Kasumi-1 (cell line): ENCODE measurements at regions not wholly inside any gene's neighbourhood (a gene's known extent, or its start where the extent isn't known, plus 50 kb on each side); places are given as distances from the start of the nearest gene placed in this dataset.
A peak's percentile ranks its signal among the peaks of the same experiment; 100 is the strongest.

ENCODE experiments used
- DNase-seq, 2 experiments: peaks; one replicate each; lab custom pipeline; 2025; lab: John Stamatoyannopoulos, UW

DNA sequence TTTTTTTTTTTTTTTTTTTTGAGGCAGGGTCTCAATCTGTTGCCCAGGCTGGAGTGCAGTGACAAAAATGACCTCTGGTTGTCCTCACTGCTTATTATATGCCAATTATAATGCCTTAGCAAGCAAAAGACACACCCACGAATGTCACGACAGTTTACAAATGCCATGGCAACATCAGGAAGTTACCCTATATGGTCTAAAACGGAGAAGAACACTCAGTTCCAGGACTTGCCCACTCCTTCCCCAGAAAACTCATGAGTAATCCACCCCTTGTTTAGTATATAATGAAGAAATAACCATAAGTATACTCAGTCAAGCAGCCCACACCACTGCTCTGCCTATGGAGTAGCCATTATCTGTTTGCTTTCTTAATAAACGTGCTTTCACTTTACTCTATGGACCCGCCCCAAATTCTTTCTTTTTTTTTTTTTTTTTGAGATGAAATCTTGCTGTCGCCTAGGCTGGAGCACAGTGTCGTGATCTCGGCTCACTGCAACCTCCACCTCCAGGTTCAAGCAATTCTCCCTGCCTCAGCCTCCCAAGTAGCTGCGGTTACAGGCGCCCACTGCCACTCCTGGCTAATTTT is 106.2 kb downstream of the SMIM20 start:
- no peak for DNase-seq

DNA sequence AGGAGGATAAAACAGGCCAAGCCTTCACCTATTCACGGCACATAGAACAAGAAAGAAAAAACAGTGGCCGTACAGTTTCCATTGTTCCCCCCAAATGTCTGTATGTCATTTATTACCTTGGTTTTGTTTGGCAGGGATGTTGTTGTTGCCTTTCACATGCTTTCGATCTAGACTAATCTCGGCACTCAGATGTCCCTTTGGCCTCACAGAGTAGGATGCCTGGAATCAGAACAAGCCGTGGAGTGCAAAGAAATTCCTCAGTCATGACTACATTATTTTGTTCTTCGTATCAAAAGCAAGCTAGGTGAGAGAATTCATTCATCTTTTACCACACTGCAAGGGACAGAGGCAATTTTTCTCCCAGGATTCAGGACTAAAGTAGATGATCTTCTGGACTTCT is 106.9 kb downstream of the SMIM20 start:
- DNase-seq = no peak

DNA sequence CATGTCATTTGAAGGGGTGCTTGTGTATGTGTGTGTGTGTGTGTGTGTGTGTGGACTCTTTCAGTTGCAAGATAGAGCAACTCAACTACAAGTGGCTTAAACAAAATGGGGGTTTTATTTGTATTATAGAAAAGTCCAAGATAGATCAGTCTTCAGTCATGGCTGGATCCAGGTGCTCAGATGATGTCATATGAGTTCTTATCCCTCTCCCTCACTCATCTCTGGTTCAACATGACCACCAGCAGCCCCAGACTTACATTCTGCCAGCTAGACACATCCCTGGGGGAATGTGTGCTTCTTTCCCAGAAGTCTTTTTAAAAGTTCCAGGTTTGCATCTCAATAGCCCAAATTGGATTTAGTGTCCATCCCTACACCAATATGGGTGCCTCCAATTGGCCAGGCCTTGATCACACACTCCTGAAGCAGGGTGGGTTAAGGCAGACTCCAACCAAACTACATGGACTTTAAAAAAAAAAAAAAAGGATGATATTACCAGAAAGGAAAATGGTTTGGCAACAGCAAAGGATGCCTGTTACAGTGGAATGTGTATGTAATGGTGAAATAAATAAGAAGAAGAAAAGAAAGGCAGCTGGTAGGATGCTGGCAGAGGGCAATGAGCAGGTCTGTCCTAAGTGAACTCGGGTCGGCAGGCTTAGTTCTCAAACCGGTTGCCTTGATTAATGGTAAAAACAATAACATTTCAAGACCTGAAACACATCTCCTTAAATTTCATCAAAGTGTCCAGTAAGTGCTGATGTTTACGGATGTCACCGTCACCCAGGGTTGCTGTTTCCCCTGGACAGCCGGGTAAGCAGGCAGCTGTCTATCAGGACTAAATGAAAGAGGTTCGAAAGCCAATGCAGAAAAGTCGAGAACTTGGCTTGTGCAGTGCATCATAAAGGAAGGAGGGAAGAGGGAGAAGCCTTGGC is 107.7 kb downstream of the SMIM20 start:
- no peak for DNase-seq

DNA sequence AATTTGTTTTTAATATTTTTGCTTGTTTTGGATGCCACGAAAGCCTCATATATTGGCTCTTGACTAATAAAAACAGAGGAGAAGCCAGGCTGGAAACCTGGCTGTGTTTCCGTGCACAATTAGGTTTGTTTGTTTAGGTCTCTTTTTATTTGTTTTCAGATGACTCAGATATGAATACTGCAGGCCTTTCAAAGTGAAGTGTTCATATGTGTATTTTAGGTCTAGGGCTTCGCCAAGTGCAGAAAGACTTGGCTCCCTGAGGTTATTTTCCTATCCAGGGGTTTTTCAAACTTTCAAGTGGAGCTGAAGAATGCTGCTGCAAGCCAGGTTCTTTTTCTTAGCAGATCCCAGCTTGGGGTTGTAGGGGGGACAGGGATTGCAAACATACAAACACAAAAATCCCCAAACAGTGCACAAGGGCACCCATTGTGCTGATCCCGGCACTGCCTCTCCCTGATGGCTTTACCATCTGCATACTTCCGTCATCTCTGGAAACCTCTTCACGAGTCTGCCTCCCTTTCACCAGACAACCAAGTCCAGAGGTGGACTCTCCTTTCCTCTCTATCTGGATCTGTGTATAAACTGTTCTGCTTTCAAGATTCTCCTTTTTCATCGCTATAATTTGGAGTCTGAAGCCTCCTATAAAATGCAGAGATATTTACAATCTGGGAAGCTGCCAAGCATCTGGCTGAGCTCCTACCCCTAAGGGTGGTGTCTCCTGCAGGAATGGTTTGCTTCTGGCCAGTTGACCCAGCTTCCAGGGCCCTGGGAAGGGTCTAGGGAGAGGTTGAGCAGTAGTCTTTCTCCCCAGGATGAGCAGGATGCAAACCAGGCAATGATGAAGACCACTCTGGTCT is 108.6 kb downstream of the SMIM20 start:
- no peak for DNase-seq

DNA sequence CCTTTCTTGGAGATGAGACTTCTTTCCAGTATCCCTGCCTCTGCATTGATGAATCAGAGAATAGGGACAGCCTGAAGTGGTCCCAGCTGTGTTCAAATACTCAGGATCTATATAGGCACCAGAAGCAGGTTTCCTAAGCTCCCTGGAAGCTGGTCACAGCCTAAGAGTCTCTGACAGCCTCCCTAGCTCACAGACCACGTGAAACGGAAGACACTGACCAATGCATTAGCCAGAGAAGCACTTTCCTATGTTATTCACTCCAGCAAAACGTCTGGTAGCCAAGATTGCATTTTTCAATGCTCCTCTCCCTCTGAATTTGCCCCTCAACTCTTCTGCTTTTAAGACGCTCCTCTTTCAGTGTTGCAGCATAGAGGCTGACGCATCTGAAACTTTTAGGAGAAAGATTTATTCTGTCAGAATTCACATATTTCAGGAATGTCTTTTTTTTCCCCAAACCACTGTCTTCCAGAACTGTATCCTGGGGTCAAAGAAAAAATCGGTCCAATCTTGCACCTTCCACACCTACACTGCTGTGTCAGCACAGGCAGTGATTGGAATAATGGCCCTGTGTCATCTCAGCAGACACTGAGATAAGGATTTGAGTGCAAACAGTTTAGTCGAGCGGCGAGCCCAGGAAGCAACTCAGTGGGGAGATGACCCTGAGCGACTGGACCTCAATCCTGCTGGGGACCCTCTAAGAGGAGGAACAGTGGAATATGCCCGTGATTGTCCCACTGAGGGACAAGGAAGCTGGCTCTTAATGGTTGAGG is 109.4 kb downstream of the SMIM20 start:
- no peak for DNase-seq

DNA sequence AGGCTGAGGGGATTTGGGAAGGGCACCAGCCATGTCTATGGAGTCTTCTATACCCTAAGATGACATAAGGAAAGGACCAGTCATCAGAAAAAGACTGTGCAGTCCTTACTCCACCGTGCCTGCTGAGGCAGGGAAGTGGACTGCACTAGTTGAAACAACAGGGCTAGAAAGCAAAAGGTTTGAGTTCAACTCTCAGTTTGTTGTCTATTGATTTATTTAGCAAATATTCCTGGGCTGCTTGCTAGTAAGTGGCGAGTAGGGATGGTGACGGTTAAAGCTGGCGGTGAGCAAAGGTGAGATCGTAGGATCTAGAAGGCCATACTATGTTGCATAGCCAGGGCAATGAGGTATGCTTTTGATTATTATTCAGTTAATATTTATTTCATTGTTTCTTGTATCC is 110.1 kb downstream of the SMIM20 start:
- no peak for DNase-seq

DNA sequence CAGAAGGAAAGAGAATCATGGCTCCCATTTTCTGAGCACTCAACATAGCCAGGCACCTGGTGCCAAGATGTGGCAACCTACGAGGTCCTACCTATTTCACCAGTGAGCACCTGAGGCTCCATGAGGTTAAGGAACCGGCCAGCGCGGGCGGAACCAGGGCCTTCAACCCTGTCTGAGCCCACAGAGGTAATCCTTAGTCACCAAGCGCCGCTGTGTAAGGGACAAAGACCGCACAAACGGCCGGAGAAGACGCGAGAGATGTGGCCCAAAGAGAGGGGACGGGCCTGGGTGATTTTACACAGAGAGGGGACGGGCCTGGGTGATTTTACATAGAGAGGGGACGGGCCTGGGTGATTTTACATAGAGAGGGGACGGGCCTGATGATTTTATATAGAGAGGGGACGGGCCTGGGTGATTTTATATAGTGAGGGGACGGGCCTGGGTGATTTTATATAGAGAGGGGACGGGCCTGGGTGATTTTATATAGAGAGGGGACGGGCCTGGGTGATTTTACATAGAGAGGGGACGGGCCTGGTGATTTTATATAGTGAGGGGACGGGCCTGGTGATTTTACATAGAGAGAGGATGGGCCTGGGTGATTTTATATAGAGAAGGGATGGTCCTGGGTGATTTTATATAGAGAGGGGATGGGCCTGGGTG is 114.2 kb downstream of the SMIM20 start:
- no peak for DNase-seq

DNA sequence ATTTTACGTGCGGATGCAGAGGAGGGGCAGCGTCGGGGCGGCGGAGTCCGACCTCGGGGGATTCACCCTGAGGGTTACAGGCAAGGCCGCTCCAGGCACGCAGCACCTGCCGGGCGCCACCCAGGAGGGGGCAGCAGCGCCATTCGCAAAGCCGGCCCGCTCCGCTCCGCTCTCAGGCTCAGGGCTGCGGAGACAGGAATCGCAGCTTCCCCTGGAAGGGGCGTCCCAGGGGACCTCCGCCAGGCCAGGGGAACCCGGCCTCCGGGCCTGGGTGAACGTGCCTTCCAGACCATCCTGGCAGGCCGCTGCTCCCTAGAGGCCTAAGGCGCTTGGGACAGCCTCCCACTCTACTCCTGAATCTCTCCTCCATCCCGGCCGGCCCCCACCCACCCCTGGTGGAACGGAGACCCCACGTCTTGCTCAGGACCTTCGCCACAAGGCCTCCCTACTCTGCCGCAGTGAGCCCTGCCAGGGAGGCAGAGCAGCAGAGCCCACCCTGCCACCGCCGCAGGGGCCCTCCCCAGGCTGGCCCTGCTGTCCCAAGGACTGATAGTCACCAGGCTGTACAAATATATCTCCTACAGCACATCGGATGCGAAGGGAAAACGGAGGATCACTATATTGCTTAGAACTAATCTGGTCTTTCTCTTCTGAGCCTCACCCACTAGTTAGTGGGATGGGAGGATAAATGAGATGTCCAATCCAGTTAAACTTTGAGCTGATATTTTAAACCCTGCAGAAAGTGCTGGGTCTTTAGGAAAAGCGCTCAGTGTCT is 115.0 kb downstream of the SMIM20 start:
- DNase-seq = peak; percentile 52 to 59

DNA sequence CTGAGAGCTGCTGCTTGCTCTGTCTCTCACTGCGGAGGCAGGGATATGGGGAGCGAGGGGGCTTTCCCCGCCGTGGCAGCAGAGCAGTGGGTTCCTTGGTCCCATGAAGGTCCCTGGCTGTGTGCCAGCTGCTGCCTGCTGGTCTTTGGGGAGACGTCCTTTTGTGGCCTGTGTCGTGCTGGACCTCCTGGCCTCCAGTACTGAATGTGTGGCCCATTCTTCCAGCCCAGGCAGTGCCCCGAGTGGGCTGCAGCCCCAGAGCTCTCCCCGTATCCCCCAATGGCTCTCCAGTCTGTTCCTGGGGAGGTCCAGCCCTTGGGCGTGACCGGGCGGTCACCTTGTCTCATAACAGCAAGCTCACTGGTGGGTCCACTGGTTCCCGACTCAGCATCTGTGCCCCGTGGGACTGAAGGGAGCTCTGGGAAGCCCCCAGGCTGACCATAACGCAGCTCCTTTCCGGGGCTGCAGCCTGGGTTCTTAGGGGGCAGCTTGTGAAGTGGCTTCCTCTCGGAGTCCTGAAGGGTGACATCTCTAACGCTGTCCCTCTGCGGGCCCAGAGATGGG is 115.6 kb downstream of the SMIM20 start:
- DNase-seq = no peak

DNA sequence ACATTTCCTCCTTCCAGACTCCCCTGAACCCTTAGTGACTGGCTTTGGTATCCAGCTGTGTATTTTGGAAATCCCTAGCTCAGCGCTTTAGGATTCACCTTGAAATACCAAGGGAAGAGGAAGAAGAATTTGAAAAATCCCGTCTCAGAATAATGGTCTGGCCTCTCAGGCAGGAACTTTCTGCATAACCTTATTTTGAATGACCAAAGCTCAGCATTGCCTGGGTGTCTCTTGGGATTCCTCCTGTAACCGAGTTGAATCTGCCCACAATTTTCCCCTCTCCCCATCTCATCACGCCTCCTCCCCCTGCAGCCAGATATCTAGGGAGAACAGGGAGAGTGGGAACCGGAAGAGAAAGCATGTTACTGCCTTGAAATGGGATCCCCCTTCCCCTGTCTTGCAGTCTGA is 116.2 kb downstream of the SMIM20 start:
- DNase-seq = no peak

DNA sequence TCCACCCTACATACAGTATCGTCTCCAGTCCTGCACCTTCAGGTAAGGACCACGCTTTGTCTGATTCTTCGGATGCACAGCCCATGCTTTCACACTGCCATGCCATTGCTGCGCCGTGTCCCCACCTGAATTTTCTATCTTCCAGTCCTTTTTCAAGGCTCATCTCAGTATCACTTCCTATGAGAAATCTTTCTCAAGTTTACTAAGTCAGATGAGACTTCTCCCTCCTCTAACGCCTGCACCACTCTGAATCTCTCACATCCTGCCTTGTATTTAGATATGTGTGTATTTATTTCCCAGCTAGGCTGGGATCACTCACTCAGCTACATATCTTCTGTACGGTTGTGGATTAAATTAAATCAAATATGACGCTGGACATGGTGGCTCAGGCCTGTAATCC is 116.8 kb downstream of the SMIM20 start:
- no peak for DNase-seq

DNA sequence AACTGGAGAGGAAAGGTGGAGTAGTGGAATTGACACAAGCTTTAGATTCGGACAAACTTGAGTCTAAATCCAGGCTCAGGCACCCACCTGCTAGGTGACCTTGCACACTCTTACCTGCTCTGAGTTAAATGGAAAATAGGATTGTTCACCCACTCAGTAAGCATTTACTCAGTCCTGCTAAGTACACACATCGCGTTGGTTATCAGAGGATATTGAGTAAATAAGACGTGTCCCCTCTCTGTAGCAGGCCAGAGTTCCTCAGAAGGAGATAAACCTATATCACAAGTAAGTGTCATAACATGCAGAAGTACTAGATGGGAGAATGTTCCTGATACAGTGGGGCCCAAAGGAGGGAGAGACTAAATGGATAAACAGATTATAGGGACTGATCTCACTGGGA is 117.7 kb downstream of the SMIM20 start:
- DNase-seq = no peak

DNA sequence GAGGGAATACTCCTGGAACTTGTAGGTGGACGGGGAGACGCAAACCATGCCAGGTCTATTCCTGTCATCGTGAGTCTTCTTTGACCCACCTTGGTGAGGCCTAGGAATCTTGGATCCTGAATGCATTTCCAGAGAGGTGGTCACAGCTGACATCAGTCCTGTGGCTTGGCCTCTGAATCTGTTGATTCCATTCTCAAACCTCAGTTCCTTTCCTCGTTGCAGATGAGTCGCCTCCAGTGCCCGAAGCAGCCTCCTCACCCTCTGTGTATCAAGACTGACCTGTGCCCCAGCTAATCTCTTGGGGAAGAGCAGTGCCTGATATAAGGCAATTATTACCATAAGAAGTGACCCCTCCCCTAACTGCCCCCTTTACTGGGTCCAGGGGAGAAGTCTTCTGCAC is 118.1 kb downstream of the SMIM20 start:
- DNase-seq = no peak

DNA sequence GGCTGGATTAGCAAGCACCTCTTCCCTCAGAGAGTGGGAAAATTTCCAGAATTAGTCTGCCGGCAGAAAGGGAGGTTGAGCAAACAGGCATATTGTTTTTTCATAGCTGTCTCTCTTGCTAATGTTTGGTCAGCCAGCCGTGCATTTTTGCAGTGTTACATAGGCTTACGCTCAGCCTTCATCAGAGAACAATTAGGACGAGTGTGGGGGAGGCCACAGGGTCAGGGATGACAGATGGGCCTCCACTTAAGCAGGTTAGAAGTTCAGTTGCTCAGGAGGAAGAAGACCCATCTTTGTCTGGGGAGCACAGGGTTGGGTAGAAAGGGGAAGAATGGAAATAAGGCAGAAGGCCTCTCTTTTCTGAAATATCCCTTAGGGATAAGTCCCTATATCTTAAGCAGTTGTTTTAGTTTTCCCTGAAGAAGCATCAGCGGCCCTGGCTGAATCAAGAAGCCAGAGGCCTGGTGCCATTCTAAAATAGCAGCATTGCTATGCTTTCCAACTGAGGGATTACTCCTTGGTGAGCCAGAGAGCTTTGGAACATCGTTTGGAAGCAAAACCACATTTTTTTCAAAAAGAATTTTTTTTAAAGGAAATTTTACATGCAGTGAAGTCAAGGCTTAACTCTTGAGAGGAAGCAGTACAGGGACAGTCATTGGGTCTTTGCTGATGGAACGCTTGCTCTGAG is 118.8 kb downstream of the SMIM20 start:
- DNase-seq = no peak

DNA sequence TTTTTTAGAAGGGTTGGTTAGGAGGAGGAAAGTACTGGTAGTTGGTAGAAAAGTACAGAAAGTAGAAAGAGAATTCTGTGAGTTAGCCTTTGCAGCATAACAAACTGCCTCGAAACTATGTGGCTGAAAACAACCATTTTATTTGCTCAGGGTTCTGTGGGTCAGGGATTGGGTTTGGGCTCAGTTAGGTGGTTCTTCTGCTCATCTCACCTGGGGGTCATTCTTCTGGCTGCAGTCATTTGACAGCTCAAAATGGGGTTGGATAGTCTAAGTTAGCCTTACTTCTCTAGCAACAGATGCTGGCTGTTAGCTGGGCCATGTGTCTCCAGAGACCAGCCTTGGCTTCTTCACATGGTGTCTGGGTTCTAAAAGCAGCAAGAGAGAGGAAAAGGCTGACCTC is 119.4 kb downstream of the SMIM20 start:
- no peak for DNase-seq

DNA sequence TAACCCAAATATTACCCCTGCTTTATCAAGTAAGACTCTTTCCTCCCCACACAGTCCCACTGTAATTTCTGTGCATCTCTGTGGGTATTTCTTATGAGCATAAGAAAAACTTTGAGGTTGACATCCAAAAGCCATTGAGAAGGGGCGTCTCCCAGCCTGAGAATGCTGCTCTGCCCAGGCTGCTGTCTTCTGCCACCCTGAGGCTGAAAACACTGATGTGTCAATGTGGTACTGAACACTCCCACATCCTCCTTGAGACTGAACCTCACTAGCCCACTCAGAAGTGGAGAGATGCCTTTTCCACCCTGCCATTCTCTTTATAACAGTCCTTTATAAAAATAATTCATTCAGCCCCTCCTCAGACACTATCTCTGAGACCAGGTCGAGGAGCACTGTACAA is 120.8 kb downstream of the SMIM20 start:
- DNase-seq = no peak

DNA sequence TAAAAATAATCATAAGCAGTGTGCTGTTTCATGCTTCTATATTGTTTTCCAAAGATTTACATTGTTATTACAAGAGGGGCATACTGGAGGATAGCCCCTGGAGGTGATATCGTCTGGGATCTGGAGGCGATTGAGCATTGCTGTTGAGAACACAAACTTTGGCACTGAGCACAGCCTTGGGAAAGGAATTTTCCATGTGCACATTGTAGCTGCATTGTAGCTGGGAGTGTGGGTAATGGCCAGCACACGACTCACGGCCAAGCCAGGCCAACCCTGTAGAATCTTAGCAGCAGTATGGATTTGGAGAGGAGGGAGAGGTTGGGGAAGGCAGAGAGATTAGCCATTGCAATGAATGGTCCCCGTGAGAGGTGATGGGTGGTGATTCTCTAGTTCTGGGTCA is 121.9 kb downstream of the SMIM20 start:
- DNase-seq = no peak

DNA sequence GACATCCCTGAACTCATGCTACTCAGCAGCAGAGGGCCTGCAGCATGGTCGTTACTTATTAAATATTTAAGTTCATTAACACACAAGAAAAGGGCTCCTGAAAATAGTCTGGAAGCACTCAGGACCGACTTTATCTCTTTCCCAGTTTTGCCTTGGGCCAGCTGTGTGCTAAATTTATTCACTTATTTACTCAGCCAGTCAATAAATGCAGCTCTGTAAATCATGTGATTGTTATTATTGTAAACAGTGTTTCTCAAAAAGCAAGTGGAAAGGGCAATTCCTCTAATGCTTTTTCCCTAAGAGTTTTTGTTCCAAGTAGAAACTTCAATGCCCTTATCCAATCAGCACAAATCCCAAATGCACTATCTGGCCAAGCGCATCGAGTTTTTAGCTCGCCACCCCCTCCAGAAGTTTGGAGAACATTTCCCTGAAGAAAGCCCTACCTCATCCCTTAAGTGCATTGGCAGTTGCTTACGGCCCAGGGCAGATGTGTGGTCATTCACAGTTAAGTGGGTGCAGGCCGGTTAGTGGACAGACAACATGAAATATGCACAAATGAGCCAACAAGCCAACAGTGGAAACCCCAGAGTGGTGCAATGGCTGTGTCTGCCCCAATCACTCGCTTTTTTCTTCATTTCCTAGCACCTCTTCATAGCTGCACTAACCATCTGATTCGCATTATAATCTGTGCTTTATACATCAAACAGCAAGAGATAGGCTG is 125.8 kb downstream of the SMIM20 start:
- no peak for DNase-seq

DNA sequence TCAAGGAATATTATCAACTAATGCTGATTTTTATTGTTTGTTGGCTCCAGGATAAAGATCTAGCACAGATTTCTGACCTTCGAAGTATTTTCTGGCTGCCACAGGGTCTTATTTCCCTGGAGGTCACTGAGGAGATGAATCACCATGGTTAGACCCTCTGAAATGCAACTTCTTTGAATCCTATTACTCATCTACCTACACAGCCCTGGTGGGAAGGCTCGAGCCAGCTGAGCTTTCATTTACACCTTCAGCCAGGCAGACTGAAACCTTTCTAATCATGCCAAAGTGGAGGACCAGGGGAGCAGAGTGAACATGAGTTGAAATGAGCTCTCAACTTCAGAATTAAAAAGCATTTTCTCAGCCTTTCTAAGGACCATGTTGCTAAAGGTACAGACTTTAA is 130.5 kb downstream of the SMIM20 start:
- no peak for DNase-seq
